ENCODE measurements at regions not wholly inside any gene's neighbourhood (a gene's known extent, or its start where the extent isn't known, plus 50 kb on each side); places are given as distances from the start of the nearest gene placed in this dataset.

DNA sequence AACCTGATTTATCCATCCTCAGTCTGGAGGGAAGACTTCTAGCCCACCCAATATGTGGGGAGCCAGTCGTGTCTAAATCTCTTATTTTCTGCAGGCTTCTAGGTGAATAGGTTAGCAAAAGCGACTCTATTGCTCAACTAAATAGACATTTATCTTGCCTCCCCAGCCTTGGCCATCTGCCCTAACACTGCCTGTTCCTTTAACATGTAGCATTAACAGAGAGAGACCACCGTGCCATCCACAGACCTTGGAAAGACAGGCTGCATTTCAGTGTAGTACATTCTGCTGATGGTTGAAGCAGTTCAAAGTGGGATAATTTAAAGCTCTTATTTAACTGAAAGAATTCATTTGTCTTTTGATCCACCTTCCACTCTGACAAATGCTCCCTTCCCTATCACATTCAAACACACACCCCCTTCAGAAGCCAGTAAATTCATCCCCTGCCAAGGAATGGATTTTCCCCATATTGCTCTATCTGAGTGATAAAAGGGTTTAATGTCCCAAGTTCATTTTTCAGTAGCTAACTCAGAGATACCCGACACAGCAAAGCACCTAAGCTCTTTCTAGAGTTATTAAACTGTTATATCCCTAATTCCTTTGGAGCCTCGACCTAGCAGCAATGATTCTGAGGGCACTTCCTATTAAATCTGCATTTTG is 58.1 kb upstream of the COX10 start:
- Histone ChIP-seq H3K27me3 (no peaks in the 10 kb centered on the region), H3K9me3 (no peaks in the 10 kb centered on the region), H3K27ac (no peak overlapping the region), H3K4me1 (no peaks in the 10 kb centered on the region), H3K4me3 (replicated peaks in 1 of 3) (no peak overlapping the region), H3K36me3 (no peaks in the 10 kb centered on the region)
- no peak for DNase-seq
- 72 to 85% methylated on average over 5 of the region's 5 CpGs for WGBS, 2 donors
- intact Hi-C loops (cut with DNase I) = no loop called here
- TF ChIP-seq, protein P1, sequence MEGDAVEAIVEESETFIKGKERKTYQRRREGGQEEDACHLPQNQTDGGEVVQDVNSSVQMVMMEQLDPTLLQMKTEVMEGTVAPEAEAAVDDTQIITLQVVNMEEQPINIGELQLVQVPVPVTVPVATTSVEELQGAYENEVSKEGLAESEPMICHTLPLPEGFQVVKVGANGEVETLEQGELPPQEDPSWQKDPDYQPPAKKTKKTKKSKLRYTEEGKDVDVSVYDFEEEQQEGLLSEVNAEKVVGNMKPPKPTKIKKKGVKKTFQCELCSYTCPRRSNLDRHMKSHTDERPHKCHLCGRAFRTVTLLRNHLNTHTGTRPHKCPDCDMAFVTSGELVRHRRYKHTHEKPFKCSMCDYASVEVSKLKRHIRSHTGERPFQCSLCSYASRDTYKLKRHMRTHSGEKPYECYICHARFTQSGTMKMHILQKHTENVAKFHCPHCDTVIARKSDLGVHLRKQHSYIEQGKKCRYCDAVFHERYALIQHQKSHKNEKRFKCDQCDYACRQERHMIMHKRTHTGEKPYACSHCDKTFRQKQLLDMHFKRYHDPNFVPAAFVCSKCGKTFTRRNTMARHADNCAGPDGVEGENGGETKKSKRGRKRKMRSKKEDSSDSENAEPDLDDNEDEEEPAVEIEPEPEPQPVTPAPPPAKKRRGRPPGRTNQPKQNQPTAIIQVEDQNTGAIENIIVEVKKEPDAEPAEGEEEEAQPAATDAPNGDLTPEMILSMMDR (IDR thresholded peaks at IDR 0.05) = no peak
- TF ChIP-seq POLR2A (IDR thresholded peaks at IDR 0.05) = no peak

DNA sequence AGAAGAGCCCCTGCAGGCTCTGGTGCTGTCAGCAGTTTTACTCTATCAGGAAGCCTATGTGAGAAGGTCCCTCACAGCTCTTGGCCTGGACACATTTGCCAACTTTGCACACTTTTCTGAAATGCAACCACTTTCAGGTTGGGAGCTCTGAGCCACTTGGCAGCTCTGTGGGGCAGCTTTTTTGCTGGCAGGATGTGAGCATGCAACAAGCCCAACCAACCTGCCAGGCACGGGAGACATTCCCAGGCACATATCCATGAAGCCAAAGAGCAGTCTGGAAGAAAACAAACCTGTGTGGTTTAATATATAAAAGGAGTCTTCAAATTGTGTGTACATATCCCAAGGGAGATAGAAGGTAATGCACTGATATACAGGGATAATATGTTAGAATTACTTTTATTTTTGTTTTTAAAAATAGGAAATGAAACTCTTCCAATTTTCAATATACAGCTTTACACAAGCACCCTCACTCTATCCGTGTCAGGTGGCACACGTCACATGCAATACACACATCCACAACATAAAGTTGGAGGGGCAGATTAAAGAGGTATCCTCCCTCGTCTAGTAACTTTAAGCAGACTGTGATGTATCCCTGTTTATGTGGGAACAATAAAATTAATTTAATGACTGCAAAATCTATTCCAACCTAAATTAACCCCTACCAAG is 57.4 kb upstream of the COX10 start:
- Histone ChIP-seq H3K27me3 (no peaks in the 10 kb centered on the region), H3K4me3 (replicated peaks in 1 of 3) (no peak overlapping the region), H3K36me3 (no peaks in the 10 kb centered on the region), H3K27ac (no peak overlapping the region), H3K4me1 (no peaks in the 10 kb centered on the region), H3K9me3 (no peaks in the 10 kb centered on the region)
- peak; percentile 40 to 55 for DNase-seq
- 55 to 59% methylated on average over 4 of the region's 4 CpGs for WGBS, 2 donors
- intact Hi-C loops (cut with DNase I) = no loop called here
- TF ChIP-seq, protein P1 (IDR thresholded peaks at IDR 0.05) = no peak

DNA sequence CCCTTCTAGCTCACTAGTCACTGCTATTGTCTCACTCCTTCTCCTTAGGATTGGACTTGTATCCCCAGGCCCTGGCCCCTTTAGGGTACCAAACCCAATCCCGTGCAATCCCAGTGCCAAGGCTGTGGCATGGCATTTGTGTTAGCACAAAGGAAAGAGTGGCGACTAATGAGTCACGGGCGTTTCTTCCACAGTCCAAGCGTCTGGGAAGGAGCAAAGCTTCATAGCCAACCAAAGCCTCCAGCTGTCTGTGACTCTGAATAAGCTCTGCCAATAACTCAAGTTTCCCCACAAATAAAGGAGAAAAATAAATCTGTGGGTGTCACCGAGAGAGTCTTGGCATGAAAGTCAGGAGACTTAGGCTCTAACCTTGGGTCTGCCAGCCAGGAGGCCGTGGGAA is 54.6 kb upstream of the COX10 start:
- no peak overlapping the region for H3K4me3 ChIP-seq (replicated peaks in 1 of 3)
- WGBS, 2 donors = 80 to 84% methylated on average over 7 of the region's 7 CpGs
- intact Hi-C loops (cut with DNase I) = no loop called here

DNA sequence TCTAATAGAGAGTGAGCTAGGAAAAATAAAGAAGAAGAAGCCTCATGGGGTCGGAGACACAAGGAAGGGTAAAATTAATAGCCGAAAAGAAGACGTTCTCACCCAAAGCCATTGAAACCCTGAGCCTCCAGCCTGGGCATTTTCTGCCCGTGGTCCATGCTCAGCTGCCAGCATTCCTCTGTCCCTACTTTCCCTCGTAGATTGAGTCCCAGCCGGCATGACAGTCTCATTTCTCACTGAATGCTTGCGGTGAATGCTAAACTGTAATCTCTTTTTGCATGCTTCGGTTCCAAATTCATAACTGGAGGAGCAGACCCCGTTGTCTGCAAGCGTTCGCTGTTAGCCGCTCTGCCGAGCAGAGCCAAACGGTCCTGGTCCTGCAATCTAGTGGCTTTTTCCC is 54.0 kb upstream of the COX10 start:
- intact Hi-C loops (cut with DNase I) = no loop called here
- Histone ChIP-seq H3K9me3 (no peaks in the 10 kb centered on the region), H3K4me3 (replicated peaks in 1 of 3) (no peak overlapping the region), H3K4me1 (no peaks in the 10 kb centered on the region), H3K27ac (no peak overlapping the region), H3K27me3 (no peaks in the 10 kb centered on the region), H3K36me3 (no peaks in the 10 kb centered on the region)
- 65 to 79% methylated on average over 14 of the region's 14 CpGs for WGBS, 2 donors
- no peak for DNase-seq
- TF ChIP-seq, protein P1 (IDR thresholded peaks at IDR 0.05) = no peak
- TF ChIP-seq POLR2A (IDR thresholded peaks at IDR 0.05) = no peak

More for the DNA sequence above, 54.6 kb upstream of the COX10 start:
- Histone ChIP-seq H3K27ac (no peak overlapping the region), H3K27me3 (no peaks in the 10 kb centered on the region), H3K9me3 (no peaks in the 10 kb centered on the region), H3K36me3 (no peaks in the 10 kb centered on the region), H3K4me1 (no peaks in the 10 kb centered on the region)
- no peak for DNase-seq
- no peak for TF ChIP-seq POLR2A (IDR thresholded peaks at IDR 0.05)
- TF ChIP-seq, protein P1 (IDR thresholded peaks at IDR 0.05) = no peak

DNA sequence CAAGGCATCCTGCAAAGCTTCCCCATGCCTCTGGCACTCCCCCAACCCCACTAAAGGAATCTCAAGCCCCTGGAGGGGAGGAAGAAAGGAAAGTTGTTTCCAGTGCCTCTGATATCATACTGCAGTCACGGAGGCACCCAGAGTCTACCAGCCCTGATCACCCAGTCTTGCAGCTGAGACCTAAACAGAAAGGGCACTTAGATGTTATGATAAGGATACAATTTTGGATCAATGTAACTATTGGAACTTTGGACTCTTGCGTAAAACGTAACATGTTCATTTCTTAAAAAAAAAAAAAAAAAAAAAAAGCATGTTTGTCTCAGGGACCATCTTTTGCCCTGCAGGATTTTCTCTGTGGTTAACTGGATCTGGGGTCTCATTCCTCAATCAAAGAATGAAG is 52.4 kb upstream of the COX10 start:
- 89 to 93% methylated on average over 3 of the region's 3 CpGs for WGBS, 2 donors
- Histone ChIP-seq H3K9me3 (no peaks in the 10 kb centered on the region), H3K27ac (no peak overlapping the region), H3K36me3 (no peaks in the 10 kb centered on the region), H3K27me3 (no peaks in the 10 kb centered on the region), H3K4me3 (replicated peaks in 1 of 3) (no peak overlapping the region), H3K4me1 (no peaks in the 10 kb centered on the region)
- TF ChIP-seq, protein P1 (IDR thresholded peaks at IDR 0.05) = no peak
- no peak for TF ChIP-seq POLR2A (IDR thresholded peaks at IDR 0.05)
- DNase-seq = no peak
- intact Hi-C loops (cut with DNase I) = no loop called here

Measured in thyroid gland (tissue), 4 donors.